CD14-positive monocyte (primary cell): ENCODE measurements at regions not wholly inside any gene's neighbourhood (a gene's known extent, or its start where the extent isn't known, plus 50 kb on each side); places are given as distances from the start of the nearest gene placed in this dataset.

Source experiments
- DNase-seq, 3 donors: peaks; one replicate each; pipeline ENCODE4 v3.0.0-alpha.2; 2011 to 2022
- H2AFZ ChIP-seq: 2 replicates; pipeline ENCODE4 v1.6.0; 2012; ENCODE audit warnings: mild to moderate bottlenecking, low read depth, low read length, inconsistent platforms; ENCODE audit not compliant: insufficient read depth, poor library complexity, severe bottlenecking
- H3K27ac ChIP-seq, 2 donors: 1 replicate in 1 of 2; 2 replicates in 1 of 2; pipeline ENCODE4 v1.5.1; 2012 to 2013; ENCODE audit warnings: low read length in 2 of 2, control low read depth in 1 of 2, inconsistent platforms in 1 of 2, low read depth in 1 of 2, mild to moderate bottlenecking in 1 of 2
- H3K27me3 ChIP-seq, 2 donors: one replicate each; pipeline versions ENCODE4 v1.6.0 to v1.6.1; 2011 to 2013; ENCODE audit warnings: low read length in 2 of 2; ENCODE audit not compliant: control insufficient read depth in 2 of 2, insufficient read depth in 2 of 2
- H3K36me3 ChIP-seq, 2 donors: replicated peaks in 1 of 2; 1 replicate in 1 of 2; 2 replicates in 1 of 2; pipeline versions ENCODE4 v1.5.1 to v1.6.1; 2012 to 2013; ENCODE audit warnings: low read length in 2 of 2, control low read depth in 1 of 2, inconsistent platforms in 1 of 2, mild to moderate bottlenecking in 1 of 2; ENCODE audit not compliant: insufficient read depth in 2 of 2, control insufficient read depth in 1 of 2
- H3K4me1 ChIP-seq, 2 donors: 1 replicate in 1 of 2; 2 replicates in 1 of 2; pipeline versions ENCODE4 v1.5.1 to v1.6.1; 2012 to 2013; ENCODE audit warnings: low read length in 2 of 2, control low read depth in 1 of 2, inconsistent platforms in 1 of 2, mild to moderate bottlenecking in 1 of 2, moderate library complexity in 1 of 2; ENCODE audit not compliant: insufficient read depth in 2 of 2, control insufficient read depth in 1 of 2
- H3K4me2 ChIP-seq: replicated peaks from 2 replicates; pipeline ENCODE3; 2012; ENCODE audit warnings: low read length, moderate library complexity, mild to moderate bottlenecking; ENCODE audit not compliant: poor library complexity, severe bottlenecking; ENCODE audit errors: extremely low read depth
- H3K4me3 ChIP-seq, 3 experiments: fragments of 200-600 bp in 1 of 3; sonication (generic) in 1 of 3; replicated peaks in 1 of 3; 1 replicate in 2 of 3; 2 replicates in 1 of 3; pipeline ENCODE4 v1.5.1; 2011 to 2013; ENCODE audit warnings: low read length in 3 of 3, mild to moderate bottlenecking in 3 of 3, control low read depth in 2 of 3, low read depth in 2 of 3, inconsistent platforms in 1 of 3, moderate library complexity in 1 of 3
- H3K79me2 ChIP-seq: 2 replicates; pipeline ENCODE4 v1.6.0; 2012; ENCODE audit warnings: mild to moderate bottlenecking, control low read depth, inconsistent platforms, low read length, moderate library complexity; ENCODE audit not compliant: insufficient read depth
- H3K9ac ChIP-seq: 2 replicates; pipeline ENCODE4 v1.6.0; 2017; ENCODE audit warnings: low read length, mild to moderate bottlenecking; ENCODE audit not compliant: insufficient read depth, poor library complexity, severe bottlenecking
- H3K9me3 ChIP-seq, 2 donors: replicated peaks in 1 of 2; 1 replicate in 1 of 2; 2 replicates in 1 of 2; pipeline versions ENCODE4 v1.5.1 to v1.6.1; 2012 to 2013; ENCODE audit warnings: low read length in 2 of 2, control low read depth in 1 of 2; ENCODE audit not compliant: control insufficient read depth in 1 of 2, insufficient read depth in 1 of 2
- H4K20me1 ChIP-seq: 2 replicates; pipeline ENCODE4 v1.6.0; 2012; ENCODE audit warnings: mild to moderate bottlenecking, low read length, control low read depth, moderate library complexity; ENCODE audit not compliant: insufficient read depth
- H3K27ac Mint-ChIP-seq, 7 donors: one replicate each; pipeline ENCODE4 v1.8.0; 2020; ENCODE audit warnings: mild to moderate bottlenecking in 7 of 7, mixed read lengths in 7 of 7, moderate library complexity in 6 of 7, inconsistent platforms in 2 of 7
- H3K27me3 Mint-ChIP-seq, 3 donors: one replicate each; pipeline ENCODE4 v1.8.0; 2021 to 2022; ENCODE audit warnings: low read depth in 3 of 3, mild to moderate bottlenecking in 3 of 3, mixed read lengths in 3 of 3, moderate library complexity in 3 of 3, inconsistent platforms in 1 of 3
- H3K36me3 Mint-ChIP-seq, 2 donors: one replicate each; pipeline ENCODE4 v1.8.0; 2020; ENCODE audit warnings: mixed read lengths in 2 of 2, inconsistent platforms in 1 of 2, mild to moderate bottlenecking in 1 of 2
- H3K4me1 Mint-ChIP-seq: one replicate; pipeline ENCODE4 v1.8.0; 2020; ENCODE audit warnings: mild to moderate bottlenecking, mixed read lengths
- H3K4me3 Mint-ChIP-seq, 2 donors: one replicate each; pipeline ENCODE4 v1.8.0; 2020; ENCODE audit warnings: mild to moderate bottlenecking in 2 of 2, mixed read lengths in 2 of 2, moderate library complexity in 1 of 2
- H3K9me3 Mint-ChIP-seq, 7 donors: one replicate each; pipeline ENCODE4 v1.8.0; 2020 to 2022; ENCODE audit warnings: mixed read lengths in 7 of 7, mild to moderate bottlenecking in 6 of 7, moderate library complexity in 6 of 7, inconsistent platforms in 2 of 7
- WGBS: methylation state at CpG from one replicate; pipeline ENCODE4 v1.1.5; 2013; ENCODE audit warnings: missing lambda C conversion rate; ENCODE audit not compliant: insufficient coverage; 5-methylcytosine and 5-hydroxymethylcytosine counted together
- intact Hi-C, 2 donors: fragments of 100-400 bp; cut with micrococcal nuclease; formaldehyde crosslinking; loops; one replicate each; pipeline versions ENCODE4 v1.15.0 to v1.15.1; 2023
- TF ChIP-seq, protein P1 (sequence below): fragments of 200-600 bp; IDR thresholded peaks from one replicate; pipeline ENCODE4 v1.8.0; 2022; ENCODE audit warnings: antibody characterized with exemption, mild to moderate bottlenecking

- Histone ChIP-seq H3K9ac (no peak overlapping the region), H3K27ac (no peak overlapping the region), H3K4me1 (no peaks in the 10 kb centered on the region), H3K79me2 (no peaks in the 10 kb centered on the region), H3K36me3 (no peaks in the 10 kb centered on the region), H2AFZ (no peak overlapping the region), H3K27me3 (no peaks in the 10 kb centered on the region), H3K4me2 (no peak overlapping the region), H3K4me3 (no peak overlapping the region), H3K9me3 (peaks cover 0 to 7% of the 10 kb centered on the region in 2 donors), H4K20me1 (no peaks in the 10 kb centered on the region)
- Mint-ChIP-seq H3K4me1 (no peaks in the 10 kb centered on the region), H3K36me3 (no peaks in the 10 kb centered on the region), H3K9me3 (peaks cover 0 to 3% (median 2%) of the 10 kb centered on the region in 7 donors), H3K27ac (no peak overlapping the region), H3K27me3 (no peaks in the 10 kb centered on the region), H3K4me3 (no peak overlapping the region)
- intact Hi-C loops: no loop called here
- no peak for DNase-seq
- WGBS: no CpG with 5 or more reads among the region's 2 CpGs
- TF ChIP-seq, protein P1, sequence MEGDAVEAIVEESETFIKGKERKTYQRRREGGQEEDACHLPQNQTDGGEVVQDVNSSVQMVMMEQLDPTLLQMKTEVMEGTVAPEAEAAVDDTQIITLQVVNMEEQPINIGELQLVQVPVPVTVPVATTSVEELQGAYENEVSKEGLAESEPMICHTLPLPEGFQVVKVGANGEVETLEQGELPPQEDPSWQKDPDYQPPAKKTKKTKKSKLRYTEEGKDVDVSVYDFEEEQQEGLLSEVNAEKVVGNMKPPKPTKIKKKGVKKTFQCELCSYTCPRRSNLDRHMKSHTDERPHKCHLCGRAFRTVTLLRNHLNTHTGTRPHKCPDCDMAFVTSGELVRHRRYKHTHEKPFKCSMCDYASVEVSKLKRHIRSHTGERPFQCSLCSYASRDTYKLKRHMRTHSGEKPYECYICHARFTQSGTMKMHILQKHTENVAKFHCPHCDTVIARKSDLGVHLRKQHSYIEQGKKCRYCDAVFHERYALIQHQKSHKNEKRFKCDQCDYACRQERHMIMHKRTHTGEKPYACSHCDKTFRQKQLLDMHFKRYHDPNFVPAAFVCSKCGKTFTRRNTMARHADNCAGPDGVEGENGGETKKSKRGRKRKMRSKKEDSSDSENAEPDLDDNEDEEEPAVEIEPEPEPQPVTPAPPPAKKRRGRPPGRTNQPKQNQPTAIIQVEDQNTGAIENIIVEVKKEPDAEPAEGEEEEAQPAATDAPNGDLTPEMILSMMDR: no peak
Observed at GRCh38 chr11:127713226-127713625, 712.7 kb upstream of the KIRREL3 start.

- DNase-seq: no peak
- Mint-ChIP-seq H3K27ac (no peak overlapping the region), H3K4me3 (no peak overlapping the region), H3K9me3 (peaks cover 0 to 5% (median 2%) of the 10 kb centered on the region in 7 donors), H3K36me3 (no peaks in the 10 kb centered on the region), H3K4me1 (no peaks in the 10 kb centered on the region), H3K27me3 (no peaks in the 10 kb centered on the region)
- no peak overlapping the region for H3K4me2 ChIP-seq
- H3K27me3 ChIP-seq: no peaks in the 10 kb centered on the region
- no peaks in the 10 kb centered on the region for H3K4me1 ChIP-seq
- H3K9ac ChIP-seq: no peak overlapping the region
- no peaks in the 10 kb centered on the region for H3K79me2 ChIP-seq
- no peaks in the 10 kb centered on the region for H4K20me1 ChIP-seq
- 88% methylated on average over 5 of the region's 6 CpGs for WGBS
- H3K9me3 ChIP-seq: peaks cover 0 to 7% of the 10 kb centered on the region in 2 donors
- intact Hi-C loops: no loop called here
- H3K4me3 ChIP-seq: no peak overlapping the region
- no peak overlapping the region for H2AFZ ChIP-seq
- H3K36me3 ChIP-seq: no peaks in the 10 kb centered on the region
- TF ChIP-seq, protein P1: no peak
- H3K27ac ChIP-seq: no peak overlapping the region
Observed at GRCh38 chr11:127711748-127712147, 711.2 kb upstream of the KIRREL3 start.
